Neuronal stem cell (in vitro differentiated cells): ENCODE measurements at regions not wholly inside any gene's neighbourhood (a gene's known extent, or its start where the extent isn't known, plus 50 kb on each side); places are given as distances from the start of the nearest gene placed in this dataset.

Experiments
- DNase-seq: peaks from one replicate; pipeline ENCODE4 v3.0.0-alpha.2; 2013; ENCODE audit warnings: low spot score
- H2AFZ ChIP-seq: one replicate; pipeline ENCODE4 v1.6.1; 2013; ENCODE audit warnings: mild to moderate bottlenecking, low read length, inconsistent platforms
- H2AK5ac ChIP-seq: 2 replicates; pipeline ENCODE4 v1.6.1; 2013; ENCODE audit warnings: low read depth, mild to moderate bottlenecking, inconsistent platforms, low read length, moderate library complexity, mixed read lengths
- H2BK120ac ChIP-seq: 2 replicates; pipeline ENCODE4 v1.6.1; 2013; ENCODE audit warnings: low read depth, mild to moderate bottlenecking, inconsistent platforms, low read length, moderate library complexity, mixed read lengths
- H2BK12ac ChIP-seq: one replicate; pipeline ENCODE4 v1.6.1; 2013; ENCODE audit warnings: low read length, inconsistent platforms
- H2BK15ac ChIP-seq: 2 replicates; pipeline ENCODE4 v1.6.1; 2013; ENCODE audit warnings: mild to moderate bottlenecking, low read length, inconsistent platforms, mixed read lengths
- H2BK5ac ChIP-seq: one replicate; pipeline ENCODE4 v1.6.1; 2013; ENCODE audit warnings: inconsistent platforms, mild to moderate bottlenecking, low read length, moderate library complexity
- H3K14ac ChIP-seq: one replicate; pipeline ENCODE4 v1.6.1; 2013; ENCODE audit warnings: low read length, inconsistent platforms
- H3K18ac ChIP-seq: 2 replicates; pipeline ENCODE4 v1.6.1; 2013; ENCODE audit warnings: low read length, inconsistent platforms
- H3K23ac ChIP-seq: 2 replicates; pipeline ENCODE4 v1.6.1; 2013; ENCODE audit warnings: low read depth, mild to moderate bottlenecking, mixed read lengths, low read length, inconsistent platforms; ENCODE audit not compliant: poor library complexity
- H3K27ac ChIP-seq: replicated peaks from 3 replicates; pipeline ENCODE4 v1.5.1; 2013; ENCODE audit warnings: low read length, inconsistent platforms
- H3K27me3 ChIP-seq, 3 experiments: 2 replicates each; pipeline ENCODE4 v1.6.1; 2013; ENCODE audit warnings: low read length in 3 of 3, mild to moderate bottlenecking in 2 of 3, inconsistent platforms in 1 of 3, low read depth in 1 of 3, mixed read lengths in 1 of 3, moderate library complexity in 1 of 3; ENCODE audit not compliant: control insufficient read depth in 3 of 3, insufficient read depth in 3 of 3
- H3K36me3 ChIP-seq, 2 donors: replicated peaks in 1 of 2; 2 replicates each; pipeline ENCODE4 v1.6.1; 2013; ENCODE audit warnings: low read length in 2 of 2; ENCODE audit not compliant: control insufficient read depth in 2 of 2, insufficient read depth in 2 of 2
- H3K4ac ChIP-seq: 2 replicates; pipeline ENCODE4 v1.6.1; 2013; ENCODE audit warnings: inconsistent platforms, mild to moderate bottlenecking, low read length, moderate library complexity
- H3K4me1 ChIP-seq, 2 donors: 1 replicate in 1 of 2; 2 replicates in 1 of 2; pipeline ENCODE4 v1.6.1; 2013; ENCODE audit warnings: low read length in 2 of 2, low read depth in 1 of 2; ENCODE audit not compliant: control insufficient read depth in 2 of 2, insufficient read depth in 1 of 2
- H3K4me2 ChIP-seq: one replicate; pipeline ENCODE4 v1.6.1; 2013; ENCODE audit warnings: mild to moderate bottlenecking, low read length, inconsistent platforms; ENCODE audit not compliant: insufficient read depth, poor library complexity, severe bottlenecking
- H3K4me3 ChIP-seq, 2 donors: 2 replicates each; pipeline ENCODE4 v1.5.1; 2013; ENCODE audit warnings: low read length in 2 of 2, mild to moderate bottlenecking in 2 of 2, inconsistent platforms in 1 of 2, moderate library complexity in 1 of 2
- H3K79me1 ChIP-seq: one replicate; pipeline ENCODE4 v1.6.1; 2013; ENCODE audit warnings: low read depth, mild to moderate bottlenecking, inconsistent platforms, low read length, moderate library complexity
- H3K9ac ChIP-seq: one replicate; pipeline ENCODE4 v1.6.1; 2013; ENCODE audit warnings: mild to moderate bottlenecking, low read depth, low read length, inconsistent platforms; ENCODE audit not compliant: poor library complexity
- H3K9me3 ChIP-seq, 2 donors: replicated peaks in 1 of 2; 2 replicates each; pipeline versions ENCODE3 to v1.6.1; 2013; ENCODE audit warnings: low read length in 2 of 2, mild to moderate bottlenecking in 2 of 2, inconsistent platforms in 1 of 2, low read depth in 1 of 2, mixed read lengths in 1 of 2, moderate library complexity in 1 of 2; ENCODE audit not compliant: control insufficient read depth in 2 of 2, insufficient read depth in 1 of 2
- H4K8ac ChIP-seq: one replicate; pipeline ENCODE4 v1.6.1; 2013; ENCODE audit warnings: low read depth, mild to moderate bottlenecking, inconsistent platforms, low read length, moderate library complexity
- H4K91ac ChIP-seq: one replicate; pipeline ENCODE4 v1.6.1; 2013; ENCODE audit warnings: low read length, low read depth, mild to moderate bottlenecking, inconsistent platforms; ENCODE audit not compliant: poor library complexity
- WGBS, 2 donors: extraction: QIAGEN DNeasy Blood & Tissue Kit; methylation state at CpG; one replicate each; pipeline ENCODE4 v1.1.7; 2013; ENCODE audit warnings: missing lambda C conversion rate in 2 of 2, mixed read lengths in 1 of 2; ENCODE audit not compliant: insufficient read length in 2 of 2, insufficient replicate concordance in 1 of 2; ENCODE audit errors: extremely low coverage in 2 of 2; 5-methylcytosine and 5-hydroxymethylcytosine counted together

- H2BK120ac ChIP-seq, result no peak overlapping the region
- H4K8ac ChIP-seq, result no peak overlapping the region
- H3K4me1 ChIP-seq, result no peaks in the 10 kb centered on the region
- H3K9me3 ChIP-seq, result no peaks in the 10 kb centered on the region
- DNase-seq, result no peak
- H2AK5ac ChIP-seq, result no peak overlapping the region
- no peak overlapping the region for H2BK12ac ChIP-seq
- no peak overlapping the region for H3K18ac ChIP-seq
- no peak overlapping the region for H3K23ac ChIP-seq
- no peak overlapping the region for H2BK5ac ChIP-seq
- H4K91ac ChIP-seq, result no peak overlapping the region
- no peak overlapping the region for H3K27ac ChIP-seq
- H3K14ac ChIP-seq, result no peak overlapping the region
- no peak overlapping the region for H3K9ac ChIP-seq
- no peaks in the 10 kb centered on the region for H3K36me3 ChIP-seq
- H3K79me1 ChIP-seq, result no peaks in the 10 kb centered on the region
- WGBS, 2 donors, result no CpG with 5 or more reads among the region's 1 CpG
- H3K4me3 ChIP-seq, result no peak overlapping the region
- no peak overlapping the region for H2AFZ ChIP-seq
- H3K4ac ChIP-seq, result no peak overlapping the region
- no peak overlapping the region for H2BK15ac ChIP-seq
- no peaks in the 10 kb centered on the region for H3K27me3 ChIP-seq
- no peak overlapping the region for H3K4me2 ChIP-seq
Measured at GRCh38 chr17:34095106-34095505, 160.0 kb upstream of the CCL2 start.

DNA sequence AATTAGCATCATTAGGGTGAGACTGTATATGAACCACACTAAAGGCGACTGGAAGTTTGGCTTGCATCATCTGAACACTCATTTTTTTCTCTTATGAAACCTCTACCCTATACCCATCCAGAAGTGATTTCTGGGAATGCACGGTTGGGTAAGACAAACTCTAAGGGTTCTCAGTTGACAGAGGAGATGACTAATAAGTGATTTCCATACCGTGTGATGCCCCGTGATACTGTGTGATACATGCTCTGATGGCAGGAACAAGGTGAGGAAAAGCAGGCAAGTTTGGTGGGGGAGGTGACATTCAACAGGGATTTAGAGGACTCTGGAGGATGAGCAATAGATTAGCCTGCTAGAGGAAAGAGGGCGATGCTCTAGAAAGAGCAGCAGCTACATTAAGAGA, 156.4 kb upstream of the CCL2 start:
- WGBS, 2 donors, result no CpG with 5 or more reads among the region's 5 CpGs
- no peak overlapping the region for H3K9ac ChIP-seq
- no peak overlapping the region for H3K14ac ChIP-seq
- H2BK120ac ChIP-seq, result no peak overlapping the region
- H2AFZ ChIP-seq, result no peak overlapping the region
- H3K4ac ChIP-seq, result no peak overlapping the region
- no peak overlapping the region for H2BK5ac ChIP-seq
- H4K91ac ChIP-seq, result no peak overlapping the region
- no peak overlapping the region for H2BK15ac ChIP-seq
- no peaks in the 10 kb centered on the region for H3K4me1 ChIP-seq
- no peak overlapping the region for H3K27ac ChIP-seq
- no peak overlapping the region for H4K8ac ChIP-seq
- no peak overlapping the region for H3K23ac ChIP-seq
- H3K9me3 ChIP-seq, result no peaks in the 10 kb centered on the region
- H3K79me1 ChIP-seq, result no peaks in the 10 kb centered on the region
- H3K4me3 ChIP-seq, result no peak overlapping the region
- no peak overlapping the region for H2AK5ac ChIP-seq
- no peaks in the 10 kb centered on the region for H3K27me3 ChIP-seq
- no peak overlapping the region for H3K4me2 ChIP-seq
- no peak overlapping the region for H3K18ac ChIP-seq
- H3K36me3 ChIP-seq, result no peaks in the 10 kb centered on the region
- DNase-seq, result no peak
- H2BK12ac ChIP-seq, result no peak overlapping the region

DNA sequence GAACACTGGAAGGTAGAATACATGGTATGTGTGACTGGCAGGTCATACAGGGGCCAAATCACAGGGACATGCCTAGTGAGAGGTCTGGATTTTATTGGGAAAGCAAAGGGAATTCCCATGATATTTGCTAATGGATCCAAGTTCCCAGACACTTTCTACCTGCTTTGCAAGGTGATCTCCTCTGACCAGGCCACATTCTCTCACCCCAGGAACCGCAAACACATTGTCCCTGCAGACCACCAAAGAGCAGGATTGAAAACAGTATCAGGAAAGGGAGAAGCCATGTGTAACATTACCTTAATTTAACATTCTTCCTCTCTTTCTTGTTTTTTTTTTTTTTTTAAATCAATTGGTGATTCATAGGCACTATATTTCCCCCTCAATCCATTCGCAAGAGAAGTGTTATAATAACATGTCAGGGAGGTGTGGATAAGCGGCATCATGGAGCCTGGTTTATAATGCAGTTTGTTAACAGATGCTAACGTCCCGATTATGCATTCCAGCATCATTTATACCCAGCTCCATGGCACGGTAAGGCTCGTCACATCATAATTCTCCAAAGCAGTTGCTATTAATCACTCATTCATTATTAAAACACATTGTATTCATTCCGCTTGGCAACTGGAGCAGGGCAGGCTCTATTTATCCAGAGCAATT, 155.1 kb upstream of the CCL2 start:
- H3K23ac ChIP-seq, result no peak overlapping the region

DNA sequence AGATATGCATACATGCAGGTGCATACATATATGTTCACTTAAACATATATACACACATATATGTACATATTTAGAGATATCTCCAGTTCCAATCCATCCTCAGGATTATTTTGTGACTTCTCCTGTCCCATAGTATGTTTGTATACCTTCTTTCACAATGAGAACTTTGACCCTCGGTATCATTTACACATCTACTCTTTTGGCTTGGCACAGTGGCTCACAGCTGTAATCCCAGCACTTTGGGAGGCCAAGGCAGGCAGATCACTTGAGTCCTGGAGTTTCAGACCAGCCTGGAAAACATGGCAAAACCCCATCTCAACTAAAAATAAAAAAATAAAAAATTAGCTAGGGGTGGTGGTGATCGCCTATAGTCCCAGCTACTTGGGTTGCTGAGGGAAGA, 148.1 kb upstream of the CCL2 start:
- WGBS, 2 donors, result no CpG with 5 or more reads among the region's 2 CpGs
- H3K27me3 ChIP-seq, result no peaks in the 10 kb centered on the region
- H3K27ac ChIP-seq, result no peak overlapping the region
- H3K9ac ChIP-seq, result no peak overlapping the region
- H2BK120ac ChIP-seq, result no peak overlapping the region
- no peaks in the 10 kb centered on the region for H3K9me3 ChIP-seq
- no peak for DNase-seq
- H2BK15ac ChIP-seq, result no peak overlapping the region
- H3K18ac ChIP-seq, result no peak overlapping the region
- H3K36me3 ChIP-seq, result no peaks in the 10 kb centered on the region
- no peak overlapping the region for H3K4ac ChIP-seq
- no peak overlapping the region for H3K23ac ChIP-seq
- H3K4me1 ChIP-seq, result no peaks in the 10 kb centered on the region
- no peak overlapping the region for H3K4me2 ChIP-seq
- no peak overlapping the region for H4K91ac ChIP-seq
- no peak overlapping the region for H4K8ac ChIP-seq
- H3K4me3 ChIP-seq, result no peak overlapping the region
- no peak overlapping the region for H3K14ac ChIP-seq
- no peak overlapping the region for H2BK5ac ChIP-seq
- H3K79me1 ChIP-seq, result no peaks in the 10 kb centered on the region
- no peak overlapping the region for H2AK5ac ChIP-seq
- no peak overlapping the region for H2BK12ac ChIP-seq
- H2AFZ ChIP-seq, result no peak overlapping the region

More for the DNA sequence above, 155.1 kb upstream of the CCL2 start:
- no peak overlapping the region for H2AFZ ChIP-seq
- no peak overlapping the region for H2BK5ac ChIP-seq
- H3K79me1 ChIP-seq, result no peaks in the 10 kb centered on the region
- H3K18ac ChIP-seq, result no peak overlapping the region
- no peaks in the 10 kb centered on the region for H3K4me1 ChIP-seq
- no peak overlapping the region for H3K4ac ChIP-seq
- H3K4me3 ChIP-seq, result no peak overlapping the region
- no peaks in the 10 kb centered on the region for H3K27me3 ChIP-seq
- no peak overlapping the region for H3K9ac ChIP-seq
- no peak overlapping the region for H2BK120ac ChIP-seq
- H2BK15ac ChIP-seq, result no peak overlapping the region
- WGBS, 2 donors, result no CpG with 5 or more reads among the region's 8 CpGs
- no peak overlapping the region for H2AK5ac ChIP-seq
- H2BK12ac ChIP-seq, result no peak overlapping the region
- H3K36me3 ChIP-seq, result no peaks in the 10 kb centered on the region
- no peak overlapping the region for H3K14ac ChIP-seq
- no peak overlapping the region for H3K4me2 ChIP-seq
- no peaks in the 10 kb centered on the region for H3K9me3 ChIP-seq
- no peak overlapping the region for H4K8ac ChIP-seq
- H4K91ac ChIP-seq, result no peak overlapping the region
- no peak overlapping the region for H3K27ac ChIP-seq
- no peak for DNase-seq
